NCI-H226 (cell line): ENCODE measurements at regions not wholly inside any gene's neighbourhood (a gene's known extent, or its start where the extent isn't known, plus 50 kb on each side); places are given as distances from the start of the nearest gene placed in this dataset.
A peak's percentile ranks its signal among the peaks of the same experiment; 100 is the strongest.
"Not testable (repeated sequence)": the region's sequence is repeated elsewhere in the genome, so short reads cannot be mapped to it uniquely, and the experiment has no call there.

Source experiments
- DNase-seq: peaks from one replicate; pipeline ENCODE4 v3.0.0-alpha.2; 2015

- DNase-seq: not testable (repeated sequence)
These were observed 1154.7 kb downstream of the FOXD4L5 start for GRCh38 chr9:64130325-64130724.

GRCh38 chr9:64128572-64128971 lies 1156.4 kb downstream of the FOXD4L5 start:
- no peak for DNase-seq

DNA sequence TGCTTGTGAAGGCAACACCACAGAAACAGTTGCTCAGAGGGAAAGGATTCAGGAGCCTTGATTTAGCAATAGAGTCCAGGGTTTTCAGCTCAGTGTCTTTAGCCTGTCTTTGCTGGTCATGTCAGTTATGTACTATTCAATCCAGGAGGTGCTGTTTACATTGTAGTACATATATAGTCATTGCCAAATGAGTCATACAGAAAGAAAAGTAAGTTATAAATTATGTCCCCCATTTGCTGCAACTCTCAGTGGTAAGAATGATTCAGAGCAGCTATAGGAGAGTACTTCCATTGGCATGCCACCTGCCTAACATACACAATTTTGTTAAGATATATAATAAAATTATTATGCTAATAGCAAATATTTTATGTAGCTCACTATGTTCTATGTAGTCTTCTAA lies 1163.4 kb downstream of the FOXD4L5 start:
- DNase-seq: not testable (repeated sequence)

GRCh38 chr9:64117329-64117728 lies 1167.7 kb downstream of the FOXD4L5 start:
- not testable (repeated sequence) for DNase-seq

DNA sequence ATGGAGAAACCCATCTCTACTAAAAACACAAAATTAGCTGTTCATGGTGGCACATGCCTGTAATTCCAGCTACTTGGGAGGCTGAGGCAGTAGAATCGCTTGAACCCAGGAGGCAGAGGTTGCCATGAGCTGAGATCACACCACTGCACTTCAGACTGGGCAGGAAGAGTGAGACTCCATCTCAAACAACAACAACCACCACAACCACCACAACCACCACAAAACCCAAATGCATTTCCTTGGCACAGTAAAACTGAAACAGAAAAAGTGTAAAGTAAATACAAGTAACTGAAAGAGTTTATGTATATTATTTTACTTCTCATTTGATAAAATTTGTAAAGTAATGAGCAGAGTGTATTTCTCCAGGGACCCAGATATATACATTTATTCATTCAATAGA lies 1177.1 kb downstream of the FOXD4L5 start:
- not testable (repeated sequence) for DNase-seq

DNA sequence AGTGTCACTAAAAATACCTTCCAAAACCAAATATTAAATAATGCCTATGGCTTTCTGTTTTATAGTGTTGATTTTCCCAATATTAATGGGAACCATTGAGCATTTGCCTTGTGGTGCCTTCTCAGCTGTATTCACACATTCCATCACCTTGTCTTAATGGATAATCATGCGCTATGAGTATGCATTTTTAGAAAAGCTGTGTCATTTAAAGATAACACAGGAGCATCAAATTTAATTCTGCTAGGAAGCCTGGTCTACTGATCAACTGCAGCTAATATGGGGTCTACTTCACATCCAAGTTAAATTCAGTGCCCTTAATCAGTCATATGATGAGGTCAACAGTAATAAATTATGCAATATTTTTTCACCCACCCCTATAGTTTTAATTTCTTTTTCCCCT lies 1177.8 kb downstream of the FOXD4L5 start:
- DNase-seq: not testable (repeated sequence)

DNA sequence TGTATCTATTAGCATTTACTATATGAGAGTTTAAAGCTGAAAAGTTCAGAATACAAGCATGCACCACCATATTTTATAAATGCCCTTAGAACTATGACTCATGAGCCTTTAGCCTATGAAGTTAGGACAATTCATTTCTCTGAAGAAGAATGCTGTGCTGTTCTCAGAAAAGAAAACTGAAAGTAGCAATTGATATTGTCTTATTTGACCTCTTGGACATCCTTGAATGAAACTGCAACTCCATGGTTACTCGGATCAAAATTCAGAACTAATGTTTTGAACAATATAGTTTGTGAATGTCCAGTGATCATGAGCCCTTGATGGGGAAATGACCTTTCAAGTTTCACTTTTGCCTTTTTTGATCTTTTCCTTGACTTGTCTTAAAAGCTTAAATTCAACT lies 1179.8 kb downstream of the FOXD4L5 start:
- DNase-seq: not testable (repeated sequence)

DNA sequence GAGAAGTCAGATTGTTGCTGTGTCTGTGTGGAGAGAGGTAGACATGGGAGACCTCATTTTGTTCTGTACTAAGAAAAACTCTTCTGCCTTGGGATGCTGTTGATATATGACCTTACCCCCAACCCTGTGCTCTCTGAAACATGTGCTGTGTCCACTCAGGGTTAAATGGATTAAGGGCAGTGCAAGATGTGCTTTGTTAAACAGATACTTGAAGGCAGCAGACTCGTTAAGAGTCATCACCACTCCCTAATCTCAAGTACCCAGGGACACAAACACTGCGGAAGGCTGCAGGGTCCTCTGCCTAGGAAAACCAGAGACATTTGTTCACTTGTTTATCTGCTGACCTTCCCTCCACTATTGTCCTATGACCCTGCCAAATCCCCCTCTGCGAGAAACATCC lies 1183.5 kb downstream of the FOXD4L5 start:
- DNase-seq: not testable (repeated sequence)

DNA sequence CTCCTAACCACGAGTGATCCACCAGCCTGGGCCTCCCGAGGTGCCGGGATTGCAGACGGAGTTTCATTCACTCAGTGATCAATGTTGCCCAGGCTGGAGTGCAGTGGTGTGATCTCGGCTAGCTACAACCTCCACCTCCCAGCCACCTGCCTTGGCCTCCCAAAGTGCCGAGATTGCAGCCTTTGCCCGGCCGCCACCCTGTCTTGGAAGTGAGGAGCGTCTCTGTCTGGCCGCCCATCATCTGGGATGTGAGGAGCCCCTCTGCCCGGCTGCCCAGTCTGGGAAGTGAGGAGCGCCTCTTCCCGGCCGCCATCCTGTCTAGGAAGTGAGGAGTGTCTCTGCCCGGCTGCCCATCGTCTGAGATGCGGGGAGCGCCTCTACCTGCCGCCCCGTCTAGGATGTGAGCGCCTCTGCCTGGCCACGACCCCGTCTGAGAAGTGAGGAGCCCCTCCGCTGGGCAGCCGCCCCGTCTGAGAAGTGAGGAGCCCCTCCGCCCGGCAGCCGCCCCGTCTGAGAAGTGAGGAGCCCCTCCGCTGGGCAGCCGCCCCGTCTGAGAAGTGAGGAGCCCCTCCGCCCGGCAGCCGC lies 1184.3 kb downstream of the FOXD4L5 start:
- DNase-seq: not testable (repeated sequence)

DNA sequence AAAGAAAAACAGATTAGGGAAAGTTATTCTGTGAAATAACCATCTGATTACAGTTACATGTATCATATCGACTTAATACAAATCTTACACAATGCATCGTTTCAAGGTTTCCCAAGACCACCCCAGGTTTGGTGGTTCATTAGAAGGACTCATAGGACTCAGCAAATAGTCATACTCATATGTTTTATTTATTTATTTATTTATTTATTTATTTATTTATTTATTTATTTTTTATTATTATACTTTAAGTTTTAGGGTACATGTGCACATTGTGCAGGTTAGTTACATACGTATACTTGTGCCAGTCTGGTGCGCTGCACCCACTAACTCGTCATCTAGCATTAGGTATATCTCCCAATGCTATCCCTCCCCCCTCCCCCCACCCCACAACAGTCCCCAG lies 1199.0 kb downstream of the FOXD4L5 start:
- DNase-seq: not testable (repeated sequence)

- DNase-seq: not testable (repeated sequence)
These were observed 1213.4 kb downstream of the FOXD4L5 start for GRCh38 chr9:64071358-64072253.

DNA sequence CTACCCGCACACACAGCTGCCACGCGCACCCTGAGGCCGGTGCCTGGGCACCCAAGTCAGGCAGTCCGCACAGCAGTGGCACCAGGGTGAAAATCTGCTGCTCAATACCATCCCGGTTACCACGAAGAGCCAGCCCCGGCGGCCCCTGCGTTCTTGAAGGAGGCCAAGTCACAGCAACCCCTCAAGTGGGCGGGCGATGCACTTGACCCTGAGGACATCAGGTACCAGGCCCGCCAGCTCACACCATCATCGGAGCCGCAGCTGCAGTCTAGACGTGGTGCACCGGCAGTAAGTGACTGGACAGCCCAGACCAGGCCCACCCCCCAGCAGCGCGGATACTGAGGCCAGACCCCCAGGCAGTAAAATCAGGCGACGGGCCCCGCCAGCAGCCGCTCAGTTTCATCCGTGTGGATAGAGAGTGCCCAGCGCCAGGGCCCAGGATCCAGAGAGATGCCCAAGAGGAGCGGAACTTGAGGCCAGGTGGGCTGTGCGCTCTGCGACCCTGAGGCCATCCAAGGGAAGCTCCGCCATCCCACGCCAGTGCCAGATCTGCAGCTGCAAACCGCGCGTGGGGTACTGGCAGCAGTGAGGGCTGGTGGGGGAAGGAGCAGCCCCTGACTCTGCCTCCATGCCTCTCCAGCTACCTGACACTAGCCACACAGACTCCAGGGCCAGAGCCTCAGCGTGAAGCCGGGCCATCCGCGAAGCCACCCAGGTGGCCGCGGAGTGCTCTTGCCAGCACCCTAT lies 1214.2 kb downstream of the FOXD4L5 start:
- not testable (repeated sequence) for DNase-seq

DNA sequence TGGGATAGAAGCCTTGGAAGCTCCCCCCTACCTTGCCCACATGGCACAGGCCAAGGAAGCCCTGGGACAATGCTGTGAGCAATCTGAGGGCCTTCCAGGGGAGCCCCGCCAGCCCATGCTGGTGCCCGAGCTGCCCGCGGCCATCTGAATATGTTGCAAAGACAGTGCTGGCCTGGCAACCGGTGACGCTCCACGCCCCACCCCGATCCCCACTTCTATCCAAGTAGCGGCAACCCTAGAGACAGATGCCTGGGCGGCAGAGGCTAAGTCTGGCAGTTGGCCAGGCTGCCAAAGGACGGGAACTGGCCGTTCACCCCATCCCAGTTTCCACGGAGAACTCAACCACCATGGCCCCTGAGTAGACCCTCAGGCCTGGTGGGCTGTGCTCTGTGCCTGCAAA lies 1214.9 kb downstream of the FOXD4L5 start:
- not testable (repeated sequence) for DNase-seq

- no peak for DNase-seq
These were observed 1218.2 kb downstream of the FOXD4L5 start for GRCh38 chr9:64066736-64067368.

GRCh38 chr9:64061013-64061627 lies 1223.9 kb downstream of the FOXD4L5 start:
- DNase-seq: no peak

GRCh38 chr9:64058070-64058469 lies 1226.9 kb downstream of the FOXD4L5 start:
- not testable (repeated sequence) for DNase-seq

DNA sequence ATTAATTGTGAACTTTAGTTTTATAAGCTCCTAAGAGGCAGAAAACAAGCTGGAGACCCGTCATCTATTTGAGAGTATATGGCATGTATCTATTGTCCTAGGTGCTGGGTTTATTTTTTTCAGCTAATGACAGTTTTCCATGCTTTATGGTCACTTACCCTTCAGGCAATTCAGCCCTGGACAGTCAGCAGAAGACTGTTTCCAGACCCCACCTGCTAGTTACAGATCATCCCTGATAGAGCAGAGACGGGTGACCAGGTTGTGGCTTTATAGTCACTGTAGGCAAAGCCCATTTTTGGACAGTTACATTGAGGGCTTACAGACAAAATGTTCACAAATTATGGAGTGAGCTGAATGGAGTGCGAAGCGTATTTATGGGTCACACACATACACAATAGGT lies 1227.5 kb downstream of the FOXD4L5 start:
- DNase-seq: no peak

DNA sequence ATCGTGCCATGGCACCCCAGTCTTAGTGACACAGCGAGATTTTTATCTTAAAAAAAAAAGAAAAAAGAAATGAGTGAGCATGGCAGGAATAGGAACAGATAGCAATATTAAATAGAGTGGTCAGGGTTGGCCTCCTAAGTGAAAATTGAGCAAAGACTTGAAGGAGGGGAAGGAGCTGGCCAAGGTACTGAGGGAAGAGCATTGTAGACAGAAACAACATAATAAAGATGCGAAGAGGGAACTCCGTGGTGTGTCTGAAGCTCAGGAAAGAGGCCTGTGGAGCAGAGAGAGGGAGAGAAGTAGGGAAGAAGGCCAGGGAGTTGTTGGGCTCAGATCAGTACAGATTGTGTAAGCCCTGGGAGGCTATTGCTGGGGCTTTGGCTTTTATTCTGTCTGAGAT lies 1256.1 kb downstream of the FOXD4L5 start:
- DNase-seq: not testable (repeated sequence)

- DNase-seq: not testable (repeated sequence)
These were observed 1264.1 kb downstream of the FOXD4L5 start for GRCh38 chr9:64020696-64021491.

- not testable (repeated sequence) for DNase-seq
These were observed 1267.3 kb downstream of the FOXD4L5 start for GRCh38 chr9:64017666-64018065.

DNA sequence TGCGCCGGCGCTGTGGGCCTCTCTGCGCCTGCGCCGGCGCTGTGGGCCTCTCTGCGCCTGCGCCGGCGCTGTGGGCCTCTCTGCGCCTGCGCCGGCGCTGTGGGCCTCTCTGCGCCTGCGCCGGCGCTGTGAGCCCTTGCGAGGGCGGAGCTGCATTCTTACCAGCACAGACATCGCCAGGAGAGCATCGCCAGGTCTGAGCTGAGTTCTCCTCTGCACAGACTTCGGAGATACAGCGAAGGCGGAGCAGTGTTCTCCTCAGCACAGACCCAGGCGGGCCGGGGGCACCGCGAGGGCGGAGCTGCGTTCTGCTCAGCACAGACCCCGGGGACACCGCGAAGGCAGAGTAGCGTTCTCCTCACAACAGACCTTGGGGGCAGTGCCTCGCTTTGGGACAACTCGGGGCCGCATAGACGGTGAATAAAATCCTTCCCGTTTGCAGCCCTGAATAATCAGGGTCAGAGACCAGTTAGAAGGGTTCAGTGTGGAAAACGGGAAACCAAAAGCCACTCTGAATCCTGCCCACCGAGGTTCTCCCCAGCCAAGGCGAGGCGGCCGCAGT lies 1268.1 kb downstream of the FOXD4L5 start:
- DNase-seq: peak; percentile 13
